Hypothalamus (tissue), 51 donors: ENCODE measurements at regions not wholly inside any gene's neighbourhood (a gene's known extent, or its start where the extent isn't known, plus 50 kb on each side); places are given as distances from the start of the nearest gene placed in this dataset.
"Not testable (repeated sequence)": the region's sequence is repeated elsewhere in the genome, so short reads cannot be mapped to it uniquely, and the experiment has no call there.

ENCODE experiments used
- DNase-seq, 51 donors: peaks; one replicate each; lab custom pipeline; 2025; lab: John Stamatoyannopoulos, UW

GRCh38 chr6:2611092-2611491 is 139.6 kb downstream of the MYLK4 start:
- DNase-seq, result peak in 1 of 51 donors; percentile 15

- no peak for DNase-seq
Measured at GRCh38 chr6:2608503-2608902, 142.2 kb downstream of the MYLK4 start.

- DNase-seq, result no peak
Measured at GRCh38 chr6:2600363-2600762, 150.4 kb downstream of the MYLK4 start.

GRCh38 chr6:2599817-2600216 is 150.9 kb downstream of the MYLK4 start:
- no peak for DNase-seq

GRCh38 chr6:2598867-2599266 is 151.9 kb downstream of the MYLK4 start:
- no peak for DNase-seq

- no peak for DNase-seq
Measured at GRCh38 chr6:2597991-2598390, 152.7 kb downstream of the MYLK4 start.

GRCh38 chr6:2597457-2597856 is 153.3 kb downstream of the MYLK4 start:
- not testable (repeated sequence) for DNase-seq

- no peak for DNase-seq
Measured at GRCh38 chr6:2596222-2596621, 154.5 kb downstream of the MYLK4 start.

- no peak for DNase-seq
Measured at GRCh38 chr6:2594868-2595267, 155.9 kb downstream of the MYLK4 start.

GRCh38 chr6:2593167-2593566 is 157.6 kb downstream of the MYLK4 start:
- DNase-seq, result no peak

GRCh38 chr6:2589171-2589661 is 161.5 kb downstream of the MYLK4 start:
- DNase-seq, result no peak

GRCh38 chr6:2583459-2583858 is 167.3 kb downstream of the MYLK4 start:
- no peak for DNase-seq

GRCh38 chr6:2582268-2582667 is 168.5 kb downstream of the MYLK4 start:
- no peak for DNase-seq

GRCh38 chr6:2581611-2582010 is 169.1 kb downstream of the MYLK4 start:
- no peak for DNase-seq

- no peak for DNase-seq
Measured at GRCh38 chr6:2581011-2581410, 169.7 kb downstream of the MYLK4 start.

GRCh38 chr6:2579804-2580570 is 170.7 kb downstream of the MYLK4 start:
- DNase-seq, result no peak

- DNase-seq, result no peak
Measured at GRCh38 chr6:2579241-2579761, 171.4 kb downstream of the MYLK4 start.

- DNase-seq, result no peak
Measured at GRCh38 chr6:2578767-2579166, 172.0 kb downstream of the MYLK4 start.

- DNase-seq, result no peak
Measured at GRCh38 chr6:2576499-2576898, 174.2 kb downstream of the MYLK4 start.

GRCh38 chr6:2575236-2575635 is 175.5 kb downstream of the MYLK4 start:
- DNase-seq, result no peak

GRCh38 chr6:2569420-2569819 is 181.3 kb downstream of the MYLK4 start:
- DNase-seq, result not testable (repeated sequence)

- DNase-seq, result no peak
Measured at GRCh38 chr6:2566048-2566447, 184.7 kb downstream of the MYLK4 start.
